ENCODE measurements at regions not wholly inside any gene's neighbourhood (a gene's known extent, or its start where the extent isn't known, plus 50 kb on each side); places are given as distances from the start of the nearest gene placed in this dataset.

DNA sequence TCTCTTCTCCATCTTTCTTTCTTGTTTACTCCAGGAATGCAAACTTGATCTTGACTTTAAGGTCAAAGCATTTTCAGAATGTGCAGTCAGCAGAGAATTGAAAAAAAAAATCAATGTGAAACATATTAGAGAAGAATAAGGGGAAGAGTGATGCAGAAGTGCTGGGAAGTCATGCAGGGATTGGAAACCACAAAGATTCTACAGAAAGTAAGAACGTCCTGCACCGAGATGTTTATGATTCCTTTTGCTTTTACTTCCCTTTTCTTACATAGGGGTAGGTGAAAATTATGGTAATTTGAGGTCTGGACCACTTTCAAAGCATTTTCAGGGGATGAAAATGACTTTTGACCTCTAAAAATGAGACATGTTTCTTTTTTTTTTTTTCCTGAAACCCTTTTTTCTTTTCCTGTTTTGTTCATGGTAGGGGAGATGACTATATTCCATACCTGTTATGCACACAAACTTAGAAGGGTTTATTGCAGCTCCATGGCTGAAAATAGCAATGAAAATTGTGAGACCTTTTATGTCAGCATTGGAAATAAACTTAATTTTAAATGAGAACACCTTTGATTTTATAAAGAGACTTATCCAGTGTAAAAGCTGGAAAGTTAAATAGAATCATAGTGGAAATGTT, 623.5 kb upstream of the TBL1XR1 start:
- TF ChIP-seq, protein P1, sequence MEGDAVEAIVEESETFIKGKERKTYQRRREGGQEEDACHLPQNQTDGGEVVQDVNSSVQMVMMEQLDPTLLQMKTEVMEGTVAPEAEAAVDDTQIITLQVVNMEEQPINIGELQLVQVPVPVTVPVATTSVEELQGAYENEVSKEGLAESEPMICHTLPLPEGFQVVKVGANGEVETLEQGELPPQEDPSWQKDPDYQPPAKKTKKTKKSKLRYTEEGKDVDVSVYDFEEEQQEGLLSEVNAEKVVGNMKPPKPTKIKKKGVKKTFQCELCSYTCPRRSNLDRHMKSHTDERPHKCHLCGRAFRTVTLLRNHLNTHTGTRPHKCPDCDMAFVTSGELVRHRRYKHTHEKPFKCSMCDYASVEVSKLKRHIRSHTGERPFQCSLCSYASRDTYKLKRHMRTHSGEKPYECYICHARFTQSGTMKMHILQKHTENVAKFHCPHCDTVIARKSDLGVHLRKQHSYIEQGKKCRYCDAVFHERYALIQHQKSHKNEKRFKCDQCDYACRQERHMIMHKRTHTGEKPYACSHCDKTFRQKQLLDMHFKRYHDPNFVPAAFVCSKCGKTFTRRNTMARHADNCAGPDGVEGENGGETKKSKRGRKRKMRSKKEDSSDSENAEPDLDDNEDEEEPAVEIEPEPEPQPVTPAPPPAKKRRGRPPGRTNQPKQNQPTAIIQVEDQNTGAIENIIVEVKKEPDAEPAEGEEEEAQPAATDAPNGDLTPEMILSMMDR (IDR thresholded peaks at IDR 0.05): no peak
- no peak for TF ChIP-seq POLR2A (IDR thresholded peaks at IDR 0.05)

Measured in testis (tissue), 2 donors.